NCI-H187 (cell line): ENCODE measurements at regions not wholly inside any gene's neighbourhood (a gene's known extent, or its start where the extent isn't known, plus 50 kb on each side); places are given as distances from the start of the nearest gene placed in this dataset.

Source experiments
- DNase-seq, 2 experiments: peaks; one replicate each; lab custom pipeline; 2025; lab: John Stamatoyannopoulos, UW

- DNase-seq = no peak
Measured at GRCh38 chr14:85276161-85276978, 253.6 kb upstream of the FLRT2 start.

GRCh38 chr14:85276979-85277228 lies 253.0 kb upstream of the FLRT2 start:
- DNase-seq = no peak

DNA sequence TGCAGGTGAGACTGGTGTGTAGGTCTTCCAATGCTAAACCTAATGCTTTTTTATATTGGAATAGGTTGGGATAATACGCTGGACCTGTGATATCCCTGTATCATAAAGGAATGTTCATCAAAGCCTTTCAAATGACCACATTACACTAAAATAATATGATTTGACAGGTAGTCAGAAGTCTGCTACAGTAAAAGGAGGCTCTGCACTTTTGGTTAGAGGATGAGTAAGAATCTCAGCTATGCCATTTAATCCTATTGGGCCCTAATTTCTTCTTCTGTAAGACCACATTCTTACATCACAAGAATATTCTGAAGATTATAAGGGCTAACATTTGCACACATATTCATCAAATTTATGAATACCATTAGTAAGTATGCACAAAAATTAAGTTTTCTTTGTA lies 250.5 kb upstream of the FLRT2 start:
- no peak for DNase-seq

GRCh38 chr14:85280074-85280473 lies 249.9 kb upstream of the FLRT2 start:
- no peak for DNase-seq

DNA sequence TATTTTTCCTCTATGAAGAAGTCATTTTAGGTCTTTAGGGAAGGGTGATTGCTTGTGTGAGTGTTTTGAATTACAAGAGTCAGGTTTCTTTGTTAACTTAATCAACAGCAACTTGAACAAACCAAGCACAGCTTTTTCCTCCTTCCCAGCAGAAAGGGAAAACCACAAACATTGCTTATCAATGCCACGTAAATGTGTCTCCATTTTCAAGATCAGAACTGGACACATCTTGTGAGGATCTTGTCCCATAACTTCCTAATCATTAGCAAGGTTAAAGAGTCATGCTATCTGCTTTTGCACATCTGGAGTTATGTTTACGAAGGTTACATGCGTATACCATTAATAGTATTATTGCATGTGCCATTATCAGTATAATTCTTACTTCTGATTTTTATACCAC lies 248.0 kb upstream of the FLRT2 start:
- DNase-seq = no peak

DNA sequence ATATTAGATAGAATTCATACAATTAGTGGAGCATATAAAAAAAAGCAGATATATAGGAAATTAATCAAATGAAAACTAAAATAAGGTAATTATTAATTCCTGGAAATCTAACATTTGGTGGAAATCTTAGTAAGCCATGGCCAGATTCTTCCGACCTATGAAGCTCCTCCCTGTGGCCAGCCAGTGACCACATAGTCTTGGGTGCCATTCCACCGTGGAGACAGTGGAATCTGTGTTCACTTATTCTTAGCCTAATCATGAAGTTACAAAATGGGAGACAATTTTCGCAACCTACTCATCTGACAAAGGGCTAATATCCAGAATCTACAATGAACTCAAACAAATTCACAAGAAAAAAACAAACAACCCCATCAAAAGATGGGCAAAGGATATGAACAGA lies 241.9 kb upstream of the FLRT2 start:
- DNase-seq = no peak

- no peak for DNase-seq
Measured at GRCh38 chr14:85291731-85292130, 238.2 kb upstream of the FLRT2 start.

DNA sequence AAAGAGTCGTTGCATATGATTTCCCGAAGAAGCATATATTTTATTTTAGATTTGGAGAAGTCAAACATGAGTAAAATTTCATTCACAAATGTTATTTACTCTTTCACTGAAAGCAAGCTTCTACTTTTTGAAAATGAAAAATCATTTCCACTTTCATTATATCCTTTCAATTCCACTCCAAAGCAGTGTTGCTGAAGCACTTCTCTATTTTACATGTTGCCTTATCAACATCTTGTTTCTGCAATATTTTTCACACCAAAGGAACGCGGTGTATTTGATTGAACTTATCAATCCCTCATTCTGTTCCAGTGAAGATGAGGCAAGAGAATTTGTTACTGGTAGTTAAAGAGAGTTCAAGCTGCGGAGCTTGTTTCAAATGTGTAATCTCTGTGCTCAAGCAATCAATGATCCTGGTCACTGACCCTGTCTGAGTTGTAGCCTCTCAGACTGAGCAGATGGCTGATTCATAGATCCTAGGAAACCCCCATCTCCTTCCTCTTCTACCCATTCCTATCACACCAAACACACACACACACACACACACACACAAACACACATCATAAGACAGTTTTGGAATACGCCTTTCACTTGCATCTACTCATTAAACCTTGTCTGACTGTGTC lies 236.2 kb upstream of the FLRT2 start:
- no peak for DNase-seq

GRCh38 chr14:85295318-85295717 lies 234.6 kb upstream of the FLRT2 start:
- no peak for DNase-seq

DNA sequence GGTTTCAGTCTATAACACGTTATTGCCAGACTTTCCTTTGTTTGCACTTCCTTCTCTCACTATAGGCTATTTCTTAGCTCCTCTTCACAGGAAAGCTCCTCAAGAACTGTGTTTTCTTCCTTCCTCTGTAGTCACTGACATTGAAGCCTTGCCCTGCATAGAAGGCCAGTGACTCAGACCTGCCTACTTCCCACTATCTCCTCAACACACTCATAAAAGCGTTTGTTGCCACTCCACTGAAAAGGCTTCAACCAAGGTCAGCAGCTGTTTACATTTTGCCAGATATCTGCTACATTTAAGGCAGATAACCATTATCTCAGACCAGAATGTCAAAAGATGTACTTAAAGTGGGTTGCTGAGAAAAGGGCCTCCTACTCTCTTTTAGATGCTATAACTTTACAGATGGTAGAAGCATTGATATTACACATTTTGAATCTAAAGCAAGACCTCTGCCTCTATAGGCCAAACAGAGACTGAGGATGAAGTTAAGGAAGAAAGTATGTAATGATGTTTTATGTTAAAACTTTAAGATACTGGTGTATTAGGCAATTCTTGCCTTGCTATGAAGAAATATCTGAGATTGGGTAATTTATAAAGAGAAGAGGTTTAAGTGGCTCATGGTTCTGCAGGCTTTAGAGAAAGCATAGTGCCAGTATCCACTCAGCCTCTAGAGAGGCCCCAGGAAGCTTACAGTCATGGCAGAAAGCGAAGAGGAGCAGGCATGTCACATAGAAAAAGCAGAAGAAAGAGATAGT lies 233.3 kb upstream of the FLRT2 start:
- DNase-seq = no peak

GRCh38 chr14:85300107-85300506 lies 229.8 kb upstream of the FLRT2 start:
- no peak for DNase-seq

- DNase-seq = no peak
Measured at GRCh38 chr14:85301506-85301905, 228.4 kb upstream of the FLRT2 start.

DNA sequence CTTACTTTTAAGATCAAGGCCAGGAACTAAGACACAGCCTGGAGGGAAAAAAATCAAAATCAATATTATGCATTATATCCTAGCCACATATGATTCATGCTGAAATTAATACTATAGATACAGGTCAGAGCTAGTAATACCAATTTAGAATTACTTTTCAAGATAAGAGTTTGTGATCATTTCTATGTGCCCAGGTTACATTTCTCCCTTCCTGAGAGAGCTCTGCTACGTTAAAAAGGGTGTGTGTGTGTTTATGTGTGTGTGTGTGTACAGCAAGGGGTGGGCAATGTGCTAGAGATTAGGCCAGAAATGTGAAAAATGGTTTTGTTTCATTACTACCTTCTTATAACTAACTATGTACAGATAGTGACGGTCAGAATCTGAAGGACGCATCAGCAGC lies 223.9 kb upstream of the FLRT2 start:
- DNase-seq = no peak

DNA sequence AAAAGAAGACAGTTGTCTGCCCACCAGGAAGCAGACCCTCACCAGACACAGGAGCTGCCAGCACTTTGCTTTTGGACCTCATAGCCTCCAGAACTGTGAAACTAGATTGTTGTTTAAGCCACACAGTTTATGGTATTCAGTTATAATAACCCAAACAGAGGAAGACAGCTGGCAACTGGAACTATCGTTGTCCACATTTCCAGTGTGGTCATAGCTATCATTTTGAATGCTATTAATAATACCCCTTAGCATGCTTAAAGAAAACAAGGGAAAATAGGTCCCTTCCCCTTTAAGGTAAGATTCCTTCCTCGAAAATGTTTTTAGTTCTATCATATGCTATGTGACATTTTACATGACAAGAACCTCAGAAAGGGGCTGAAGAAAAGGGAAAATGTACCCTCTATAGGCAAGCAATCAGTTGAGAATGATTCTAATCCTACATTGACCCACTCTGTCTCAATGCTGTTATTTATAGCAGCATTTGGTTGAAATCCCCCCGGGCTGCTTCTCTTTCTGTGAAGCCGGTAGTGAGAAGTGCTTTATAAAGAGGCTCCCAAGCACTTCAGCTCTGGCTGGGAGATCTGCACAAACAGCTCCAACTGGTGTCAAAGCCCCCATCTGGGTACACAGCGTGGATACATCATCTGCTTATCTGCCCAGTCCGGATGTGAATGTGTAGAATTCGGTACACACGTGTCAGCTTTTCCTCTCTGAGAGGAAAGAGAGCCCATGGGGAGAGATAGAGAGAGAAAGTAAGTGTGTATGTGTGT lies 221.2 kb upstream of the FLRT2 start:
- no peak for DNase-seq

DNA sequence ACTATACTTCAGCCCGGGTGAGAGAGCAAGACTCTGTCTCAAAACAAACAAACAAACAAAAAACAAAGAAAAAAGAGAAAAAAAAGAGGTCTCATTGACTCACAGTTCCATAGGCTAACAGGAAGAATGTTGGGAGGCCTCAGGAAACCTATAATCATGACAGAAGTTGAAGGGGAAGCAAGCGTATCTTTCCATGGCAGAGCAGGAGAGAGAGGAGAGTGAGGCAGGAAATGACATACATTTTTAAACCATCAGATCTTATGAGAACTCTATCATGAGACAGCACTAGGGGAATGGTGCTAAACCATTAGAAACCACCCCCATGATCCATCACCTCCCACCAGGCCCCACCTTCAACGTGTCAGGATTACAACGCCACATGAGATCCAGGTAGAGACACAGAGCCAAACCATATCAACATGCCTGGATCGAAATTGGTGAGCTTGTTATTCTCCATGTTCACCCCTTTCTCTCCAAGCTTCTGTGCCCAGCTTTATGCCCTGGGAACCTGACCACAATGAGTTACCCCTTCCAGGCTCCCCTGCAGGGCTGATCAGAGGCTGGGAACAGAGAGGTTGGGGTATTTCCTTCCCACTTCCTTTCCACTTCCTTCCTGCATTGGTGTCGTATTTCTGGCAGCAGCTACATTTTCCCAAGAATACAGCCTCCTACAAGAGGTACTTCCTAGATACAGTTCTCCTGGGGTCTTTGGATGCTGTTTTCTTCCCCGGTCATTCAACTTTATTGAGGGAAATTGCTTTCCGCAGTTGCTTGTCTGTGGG lies 219.3 kb upstream of the FLRT2 start:
- DNase-seq = no peak

DNA sequence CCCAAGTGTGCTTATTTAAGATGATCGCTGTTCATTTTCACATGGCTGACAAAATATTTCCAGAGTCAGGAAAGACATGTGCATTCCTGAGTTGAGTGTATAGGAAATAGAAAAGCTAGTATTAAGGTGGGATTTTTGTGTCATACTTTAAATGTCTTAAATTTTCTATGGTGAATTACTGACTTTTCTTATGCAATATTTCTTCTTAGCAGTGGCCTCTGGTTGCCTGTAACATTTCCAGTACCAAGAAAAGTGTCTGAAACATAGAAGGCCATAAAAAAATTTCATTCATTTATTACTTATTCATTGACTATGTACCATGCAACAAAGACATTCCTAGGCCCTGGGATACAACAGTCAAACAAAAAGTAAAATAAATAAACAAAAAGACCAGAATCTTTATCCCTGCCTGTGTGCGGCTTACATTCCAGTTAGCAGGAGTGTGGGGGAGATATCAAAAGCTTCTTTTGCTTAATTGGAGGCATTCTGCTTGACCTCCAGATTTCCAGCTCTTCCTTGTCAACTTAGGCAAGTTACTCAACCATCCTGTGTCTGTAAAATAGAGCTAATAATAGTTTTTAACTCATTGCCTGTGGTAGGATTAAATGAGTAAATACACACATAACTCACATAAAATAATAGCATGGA lies 216.3 kb upstream of the FLRT2 start:
- DNase-seq = no peak

GRCh38 chr14:85315290-85315689 lies 214.7 kb upstream of the FLRT2 start:
- no peak for DNase-seq

- no peak for DNase-seq
Measured at GRCh38 chr14:85315733-85316290, 214.1 kb upstream of the FLRT2 start.

DNA sequence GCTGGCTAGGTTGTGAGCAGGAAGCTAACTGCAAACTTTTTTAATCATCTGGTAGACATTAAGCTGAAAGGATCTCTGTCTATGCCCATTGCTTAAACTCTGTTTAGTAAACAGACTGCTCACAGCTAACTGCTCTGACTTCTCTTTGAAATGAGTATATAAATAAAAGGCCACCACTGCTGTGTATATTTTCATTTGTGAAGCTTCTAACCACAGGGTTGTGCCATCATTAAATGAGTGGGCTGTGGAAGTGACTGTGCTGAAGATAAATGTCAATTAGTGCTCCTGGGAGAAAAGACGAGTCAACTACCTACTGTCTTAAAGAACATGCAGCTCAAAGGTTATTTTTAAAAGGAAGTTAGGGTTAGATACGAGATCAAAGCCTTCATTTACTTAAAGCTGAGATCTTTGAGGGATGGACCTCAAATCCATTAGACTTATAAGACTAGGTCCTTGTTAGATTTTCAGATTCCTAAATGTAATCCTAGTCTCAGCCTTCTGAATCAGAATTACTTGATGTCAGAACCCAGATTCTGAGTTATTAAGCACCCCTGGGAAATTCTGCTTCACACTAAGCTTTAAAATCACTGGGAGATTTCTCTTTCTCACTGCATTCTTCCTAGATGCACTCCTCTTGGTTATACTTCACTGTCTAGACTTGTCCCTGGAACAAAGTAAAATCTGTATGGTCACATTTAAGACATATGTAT lies 213.1 kb upstream of the FLRT2 start:
- DNase-seq = no peak

GRCh38 chr14:85317491-85318021 lies 212.4 kb upstream of the FLRT2 start:
- DNase-seq = no peak
